DMS53 treated with DMSO at 0.1 percent for 48 hours (cell line): ENCODE measurements at regions not wholly inside any gene's neighbourhood (a gene's known extent, or its start where the extent isn't known, plus 50 kb on each side); places are given as distances from the start of the nearest gene placed in this dataset.
"Not testable (repeated sequence)": the region's sequence is repeated elsewhere in the genome, so short reads cannot be mapped to it uniquely, and the experiment has no call there.

Source experiments
- DNase-seq: peaks from one replicate; lab custom pipeline; 2025; ENCODE audit not compliant: unreplicated experiment; lab: John Stamatoyannopoulos, UW

- DNase-seq: no peak
Measured at GRCh38 chr4:72942565-72942964, 127.0 kb downstream of the COX18 start.

DNA sequence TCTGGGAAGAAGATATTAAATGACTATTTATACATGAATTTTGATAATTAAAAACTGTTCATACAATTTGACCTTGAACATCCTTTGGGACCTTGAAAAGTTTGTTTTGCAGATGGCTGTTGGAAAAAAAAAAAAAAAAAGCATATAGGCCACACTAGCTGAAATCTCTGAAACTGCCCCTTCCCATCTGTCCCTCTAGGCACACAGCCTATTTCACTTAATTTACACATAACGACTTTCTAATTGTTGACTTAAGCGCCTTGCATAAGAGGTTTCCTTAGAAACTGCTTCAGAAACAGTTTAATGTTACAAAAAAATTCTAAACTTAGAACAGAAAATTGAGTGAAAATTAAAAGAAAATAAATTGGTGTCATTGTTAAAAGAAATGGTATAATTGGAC is 131.0 kb downstream of the COX18 start:
- DNase-seq: no peak

GRCh38 chr4:72935462-72935861 is 134.1 kb downstream of the COX18 start:
- no peak for DNase-seq

DNA sequence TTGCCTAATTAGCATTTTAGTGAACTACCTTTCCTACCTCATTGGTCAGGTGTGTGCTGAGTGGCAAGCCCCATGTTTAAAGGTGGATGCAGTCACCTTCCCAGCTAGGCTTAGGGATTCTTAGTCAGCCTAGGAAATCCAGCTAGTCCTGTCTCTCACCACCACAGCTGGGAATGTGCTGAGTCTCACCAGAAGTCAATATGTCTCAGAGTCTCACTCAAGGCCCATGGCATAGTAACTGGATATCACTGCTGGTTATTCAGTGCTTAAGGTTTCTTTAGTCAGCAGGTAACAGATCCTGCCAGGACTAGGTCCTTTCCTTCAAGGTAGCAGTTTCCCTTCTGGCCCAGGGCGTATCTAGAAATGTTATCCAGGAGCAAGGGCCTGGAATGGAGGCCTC is 136.5 kb downstream of the COX18 start:
- no peak for DNase-seq

GRCh38 chr4:72931346-72931745 is 138.2 kb downstream of the COX18 start:
- DNase-seq: no peak

DNA sequence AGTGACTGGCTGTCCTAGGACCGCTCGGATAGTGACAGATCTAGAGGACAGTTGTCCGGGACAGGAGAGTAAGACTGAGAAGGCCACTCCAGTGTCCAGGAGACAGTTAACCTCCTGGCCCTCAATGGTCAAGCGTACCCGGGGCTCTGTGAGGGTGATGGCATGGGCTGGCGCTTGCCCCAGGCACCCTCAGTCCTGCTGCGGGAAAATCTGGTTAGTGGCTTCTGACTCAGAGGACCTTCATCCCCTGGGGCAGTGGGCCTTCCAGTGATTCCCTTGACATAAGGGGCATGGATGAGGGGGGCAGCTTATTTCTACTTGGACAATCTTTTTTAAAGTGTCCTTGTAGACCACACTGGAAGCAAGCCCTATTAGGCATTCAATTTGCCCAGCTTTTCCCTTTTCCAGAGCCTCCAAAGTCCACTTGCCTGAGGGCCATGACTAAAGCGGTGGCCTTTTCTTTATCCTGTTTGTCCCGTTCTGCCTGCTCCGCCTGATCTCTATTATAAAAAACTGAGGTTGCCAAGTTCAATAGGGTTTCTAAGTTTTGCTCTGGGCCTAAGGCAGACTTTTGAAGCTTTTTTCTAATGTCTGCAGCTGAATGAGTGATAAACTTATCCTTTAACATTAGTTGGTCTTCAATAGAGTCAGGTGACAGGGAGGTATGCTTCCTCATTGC is 139.8 kb downstream of the COX18 start:
- DNase-seq: not testable (repeated sequence)

DNA sequence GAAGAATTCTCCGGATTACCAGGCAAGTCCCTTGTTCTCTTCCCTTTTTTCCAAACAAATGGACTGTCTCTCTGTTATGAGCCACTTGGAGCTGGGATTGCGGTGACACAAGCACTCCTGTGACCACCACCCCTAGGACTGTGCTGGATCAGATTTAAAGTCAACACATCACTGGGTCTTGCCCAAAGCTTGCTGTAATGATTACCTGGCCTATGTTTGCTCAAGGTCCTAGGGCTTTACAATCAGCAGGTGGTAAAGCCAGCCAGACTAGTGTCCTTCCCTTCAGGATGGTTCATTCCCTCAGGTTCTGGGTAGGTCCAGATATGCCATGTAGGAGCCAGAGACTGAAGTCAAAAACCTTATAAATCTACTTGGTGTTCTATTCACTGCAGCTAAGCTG is 144.7 kb downstream of the COX18 start:
- no peak for DNase-seq

- DNase-seq: no peak
Measured at GRCh38 chr4:72919937-72920336, 149.6 kb downstream of the COX18 start.

- DNase-seq: no peak
Measured at GRCh38 chr4:72919464-72919863, 150.1 kb downstream of the COX18 start.

- DNase-seq: no peak
Measured at GRCh38 chr4:72918362-72918761, 151.2 kb downstream of the COX18 start.

GRCh38 chr4:72911316-72911715 is 158.2 kb downstream of the COX18 start:
- no peak for DNase-seq

- DNase-seq: peak; percentile 9
Measured at GRCh38 chr4:72909461-72909860, 160.1 kb downstream of the COX18 start.

DNA sequence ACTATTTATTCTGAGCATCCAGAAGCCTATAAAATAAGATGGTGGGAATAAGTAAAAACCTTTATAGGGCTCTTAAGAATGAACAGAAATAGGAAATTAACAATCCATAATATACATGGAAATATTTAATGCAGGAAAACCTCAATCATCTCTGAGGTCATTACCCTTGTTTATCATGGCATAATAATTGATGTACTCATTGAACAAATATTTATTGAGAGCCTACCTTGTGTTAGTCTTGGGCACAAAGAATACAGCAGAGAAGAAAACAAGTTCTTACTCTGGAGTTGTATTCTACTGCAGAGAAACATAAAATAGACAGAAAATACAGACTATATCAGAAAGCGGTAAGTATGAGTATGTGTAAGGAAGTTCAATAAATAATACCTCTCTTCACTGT is 167.2 kb downstream of the COX18 start:
- no peak for DNase-seq

- no peak for DNase-seq
Measured at GRCh38 chr4:72901553-72901952, 168.0 kb downstream of the COX18 start.

DNA sequence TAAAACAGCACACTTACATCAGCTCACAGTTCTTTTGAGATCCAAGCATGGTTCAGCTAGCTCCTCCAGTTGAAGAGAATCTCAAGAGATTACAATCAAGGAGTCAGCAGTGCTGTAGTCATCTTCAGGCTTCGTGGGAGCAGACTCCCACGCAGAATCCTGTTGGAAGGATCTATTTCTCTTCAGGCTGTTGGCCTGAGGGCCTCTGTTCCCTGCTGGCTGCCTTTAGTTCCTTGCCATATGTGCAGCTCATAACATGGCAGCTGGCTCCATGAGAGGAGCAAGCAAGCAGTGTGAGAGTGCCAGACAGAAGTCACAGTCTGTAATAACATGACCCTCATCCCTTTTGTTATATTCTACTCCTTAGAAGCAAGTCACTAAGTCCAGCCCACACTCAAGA is 168.6 kb downstream of the COX18 start:
- no peak for DNase-seq

DNA sequence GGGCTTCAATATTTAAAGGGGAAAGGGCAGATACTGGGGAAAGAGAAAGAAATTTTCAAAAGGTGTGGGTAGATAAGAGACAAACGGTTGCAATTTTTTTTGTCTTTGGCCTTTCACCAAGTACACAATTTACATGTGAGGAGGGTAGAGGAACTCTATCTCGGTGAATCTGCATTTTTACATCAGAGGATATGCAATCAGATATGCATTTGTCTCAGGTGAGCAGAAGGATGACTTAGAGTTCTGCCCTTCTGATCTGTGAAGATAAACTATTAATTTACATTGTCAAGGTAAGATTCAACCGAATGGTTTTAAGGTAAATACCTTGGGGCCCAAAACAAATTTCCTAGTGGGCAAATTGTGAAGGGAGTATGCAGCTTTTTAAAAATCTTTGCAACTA is 169.9 kb downstream of the COX18 start:
- no peak for DNase-seq

GRCh38 chr4:72899214-72899613 is 170.3 kb downstream of the COX18 start:
- no peak for DNase-seq

GRCh38 chr4:72896515-72896914 is 173.0 kb downstream of the COX18 start:
- DNase-seq: no peak

- DNase-seq: no peak
Measured at GRCh38 chr4:72895408-72895807, 174.1 kb downstream of the COX18 start.

GRCh38 chr4:72893354-72894066 is 176.0 kb downstream of the COX18 start:
- no peak for DNase-seq

DNA sequence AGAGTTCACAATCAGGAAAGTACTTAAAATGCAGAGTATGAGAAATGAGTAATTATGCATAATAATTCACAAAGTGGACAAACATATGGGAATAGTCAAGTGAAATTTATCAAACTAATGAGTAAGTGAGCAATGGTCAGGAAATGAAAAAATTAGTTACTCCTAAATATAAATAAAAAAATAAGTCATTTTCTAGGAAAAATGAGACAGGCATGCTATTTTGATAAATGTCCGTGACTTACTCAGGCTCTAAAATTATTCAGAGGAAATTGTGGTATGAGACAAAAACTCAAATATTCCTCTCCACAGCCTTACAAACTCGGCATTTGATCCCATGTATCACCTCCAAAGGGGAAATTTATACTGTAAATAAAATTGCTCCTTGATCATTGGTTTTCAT is 181.2 kb downstream of the COX18 start:
- no peak for DNase-seq

GRCh38 chr4:72887152-72887551 is 182.4 kb downstream of the COX18 start:
- no peak for DNase-seq

GRCh38 chr4:72886602-72887001 is 182.9 kb downstream of the COX18 start:
- DNase-seq: no peak
